Stomach (tissue), 4 donors: ENCODE measurements at regions not wholly inside any gene's neighbourhood (a gene's known extent, or its start where the extent isn't known, plus 50 kb on each side); places are given as distances from the start of the nearest gene placed in this dataset.

ENCODE experiments used
- CTCF ChIP-seq, 7 experiments: fragments of 450-650 bp in 4 of 7; fragments of 200-600 bp in 3 of 7; sonication (generic) in 3 of 7; IDR thresholded peaks; one replicate each; pipeline ENCODE4 v1.5.1; 2016 to 2019; ENCODE audit warnings: antibody characterized with exemption in 7 of 7, control low read depth in 2 of 7, mild to moderate bottlenecking in 1 of 7
- EP300 ChIP-seq: sonication (generic); formaldehyde crosslinking; IDR thresholded peaks from one replicate; pipeline ENCODE4 v1.6.1; 2017; ENCODE audit warnings: antibody characterized with exemption
- POLR2A ChIP-seq, 4 donors: fragments of 450-650 bp; IDR thresholded peaks; one replicate each; pipeline ENCODE4 v1.6.1; 2016; ENCODE audit warnings: antibody characterized with exemption in 4 of 4, control low read depth in 2 of 4, mild to moderate bottlenecking in 1 of 4, moderate library complexity in 1 of 4
- POLR2AphosphoS5 ChIP-seq, 3 donors: sonication (generic); formaldehyde crosslinking; IDR thresholded peaks; one replicate each; pipeline ENCODE4 v1.6.1; 2016; ENCODE audit warnings: antibody characterized with exemption in 3 of 3

DNA sequence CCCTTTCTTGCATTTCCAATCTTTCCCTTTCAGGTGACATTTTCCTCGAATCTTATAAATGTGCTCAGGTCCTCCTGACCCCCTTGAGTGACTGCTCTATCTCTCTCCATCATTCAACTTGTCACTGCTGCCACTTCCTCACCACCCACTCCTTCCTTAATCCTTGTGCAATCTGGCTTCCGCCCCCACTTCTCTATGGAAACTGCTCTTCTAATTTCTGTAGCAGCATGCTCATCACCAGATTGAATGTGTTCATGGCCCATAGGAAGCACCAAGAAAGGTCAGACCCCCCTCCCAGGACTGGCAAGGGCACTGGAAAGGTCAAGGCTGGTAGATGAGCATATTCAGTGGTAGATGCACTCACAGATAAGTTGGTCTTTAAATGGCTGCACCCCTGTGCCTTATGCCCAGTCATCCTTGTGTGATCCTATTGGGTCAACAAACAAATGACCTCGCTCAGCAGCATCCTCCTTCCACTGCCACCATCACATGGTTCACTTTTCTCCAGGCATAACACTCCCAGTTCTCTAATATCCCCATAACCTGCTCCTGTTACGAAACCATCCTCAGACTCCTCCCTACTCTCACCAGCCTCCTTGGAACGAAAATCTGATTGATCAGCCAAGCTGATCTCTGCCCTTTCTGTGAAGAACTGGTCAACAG, 288.5 kb upstream of the POU3F1 start:
- TF ChIP-seq CTCF (IDR thresholded peaks at IDR 0.05) = no peak
- no peak for TF ChIP-seq POLR2A (IDR thresholded peaks at IDR 0.05)
- TF ChIP-seq POLR2AphosphoS5 (IDR thresholded peaks at IDR 0.05) = no peak
- TF ChIP-seq EP300 = no peak
